Psoas muscle (tissue), 7 donors: ENCODE measurements at regions not wholly inside any gene's neighbourhood (a gene's known extent, or its start where the extent isn't known, plus 50 kb on each side); places are given as distances from the start of the nearest gene placed in this dataset.

ENCODE experiments used
- ATAC-seq, 4 donors: fragments of 200-7000 bp; cut with Tn5 transposase; one replicate each; pipeline ENCODE4 v1.9.1; 2020; ENCODE audit warnings: moderate library complexity in 3 of 4, mild to moderate bottlenecking in 2 of 4
- DNase-seq, 2 donors: peaks; one replicate each; pipeline ENCODE4 v3.0.0-alpha.2; 2020
- H3K27ac ChIP-seq: fragments of 200-600 bp; one replicate; pipeline ENCODE4 v1.8.0; 2022
- H3K27me3 ChIP-seq, 3 donors: fragments of 200-600 bp in 1 of 3; one replicate each; pipeline versions ENCODE4 v1.6.1 to v1.8.0; 2013 to 2022; ENCODE audit warnings: low read length in 2 of 3, mild to moderate bottlenecking in 2 of 3, moderate library complexity in 1 of 3; ENCODE audit not compliant: insufficient read depth in 3 of 3
- H3K36me3 ChIP-seq, 2 donors: fragments of 200-600 bp in 1 of 2; one replicate each; pipeline versions ENCODE4 v1.6.1 to v1.8.0; 2013 to 2022; ENCODE audit warnings: low read depth in 1 of 2, mild to moderate bottlenecking in 1 of 2, moderate library complexity in 1 of 2; ENCODE audit not compliant: insufficient read depth in 1 of 2
- H3K4me1 ChIP-seq: fragments of 200-600 bp; one replicate; pipeline ENCODE4 v1.8.0; 2022
- H3K4me3 ChIP-seq: fragments of 200-600 bp; one replicate; pipeline ENCODE4 v1.8.0; 2022; ENCODE audit warnings: mild to moderate bottlenecking
- H3K9me3 ChIP-seq: fragments of 200-600 bp; one replicate; pipeline ENCODE4 v1.8.0; 2022
- WGBS, 3 donors: extraction: QIAGEN DNeasy Blood & Tissue Kit; methylation state at CpG; one replicate each; pipeline versions ENCODE4 v1.1.6 to v1.1.7; 2013; 5-methylcytosine and 5-hydroxymethylcytosine counted together
- intact Hi-C, 2 donors: fragments of 100-400 bp; cut with DNase I; formaldehyde crosslinking; loops; one replicate each; pipeline versions ENCODE4 v1.11.0 to v1.14.2; 2022
- TF ChIP-seq, protein P1 (sequence below): fragments of 200-600 bp; IDR thresholded peaks from one replicate; pipeline ENCODE4 v1.8.0; 2022; ENCODE audit warnings: antibody characterized with exemption
- donor health status: healthy with polysubstance abuse.
- donor health status: DM: no; HTN: no; CAD: no; lungs with moderate emphysema.
- donor health status: Bipolar disorder and iron deficiency.
- donor health status: healthy.
- donor health status: DM: yes; HTN: yes; CAD: no.
- donor health status: DM: no; HTN: no; CAD: no.
- donor health status: DM: yes; HTN: yes; CAD: no.

DNA sequence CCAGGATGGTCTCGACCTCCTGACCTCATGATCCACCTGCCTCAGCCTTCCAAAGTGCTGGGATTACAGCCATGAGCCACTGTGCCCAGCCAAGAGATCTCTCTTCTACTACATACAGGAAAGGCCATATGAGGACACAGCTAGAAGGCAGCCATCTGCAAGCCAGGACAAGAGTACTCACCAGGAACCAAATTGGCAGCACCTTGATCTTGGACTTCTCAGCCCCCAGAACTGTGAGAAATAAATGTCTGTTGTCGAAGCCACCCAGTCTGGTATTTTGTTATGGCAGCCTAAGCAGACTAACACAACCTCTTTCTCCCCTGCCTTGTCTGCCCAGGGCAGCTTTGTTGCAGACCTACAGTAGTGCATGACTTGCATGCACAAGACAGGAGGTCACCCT is 211.3 kb upstream of the HAAO start:
- Histone ChIP-seq H3K4me1 (no peaks in the 10 kb centered on the region), H3K27ac (no peak overlapping the region), H3K27me3 (peaks cover 0 to 2% (median 0%) of the 10 kb centered on the region in 3 donors), H3K4me3 (no peak overlapping the region), H3K36me3 (no peaks in the 10 kb centered on the region), H3K9me3 (no peaks in the 10 kb centered on the region)
- TF ChIP-seq, protein P1, sequence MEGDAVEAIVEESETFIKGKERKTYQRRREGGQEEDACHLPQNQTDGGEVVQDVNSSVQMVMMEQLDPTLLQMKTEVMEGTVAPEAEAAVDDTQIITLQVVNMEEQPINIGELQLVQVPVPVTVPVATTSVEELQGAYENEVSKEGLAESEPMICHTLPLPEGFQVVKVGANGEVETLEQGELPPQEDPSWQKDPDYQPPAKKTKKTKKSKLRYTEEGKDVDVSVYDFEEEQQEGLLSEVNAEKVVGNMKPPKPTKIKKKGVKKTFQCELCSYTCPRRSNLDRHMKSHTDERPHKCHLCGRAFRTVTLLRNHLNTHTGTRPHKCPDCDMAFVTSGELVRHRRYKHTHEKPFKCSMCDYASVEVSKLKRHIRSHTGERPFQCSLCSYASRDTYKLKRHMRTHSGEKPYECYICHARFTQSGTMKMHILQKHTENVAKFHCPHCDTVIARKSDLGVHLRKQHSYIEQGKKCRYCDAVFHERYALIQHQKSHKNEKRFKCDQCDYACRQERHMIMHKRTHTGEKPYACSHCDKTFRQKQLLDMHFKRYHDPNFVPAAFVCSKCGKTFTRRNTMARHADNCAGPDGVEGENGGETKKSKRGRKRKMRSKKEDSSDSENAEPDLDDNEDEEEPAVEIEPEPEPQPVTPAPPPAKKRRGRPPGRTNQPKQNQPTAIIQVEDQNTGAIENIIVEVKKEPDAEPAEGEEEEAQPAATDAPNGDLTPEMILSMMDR, result no peak
- whole genome bisulfite sequencing, 3 donors, result 79 to 86% (median 83%) methylated on average over 2 of the region's 2 CpGs
- DNase-seq (no peak), ATAC-seq (no peak)
- intact Hi-C loops, result no loop called here

DNA sequence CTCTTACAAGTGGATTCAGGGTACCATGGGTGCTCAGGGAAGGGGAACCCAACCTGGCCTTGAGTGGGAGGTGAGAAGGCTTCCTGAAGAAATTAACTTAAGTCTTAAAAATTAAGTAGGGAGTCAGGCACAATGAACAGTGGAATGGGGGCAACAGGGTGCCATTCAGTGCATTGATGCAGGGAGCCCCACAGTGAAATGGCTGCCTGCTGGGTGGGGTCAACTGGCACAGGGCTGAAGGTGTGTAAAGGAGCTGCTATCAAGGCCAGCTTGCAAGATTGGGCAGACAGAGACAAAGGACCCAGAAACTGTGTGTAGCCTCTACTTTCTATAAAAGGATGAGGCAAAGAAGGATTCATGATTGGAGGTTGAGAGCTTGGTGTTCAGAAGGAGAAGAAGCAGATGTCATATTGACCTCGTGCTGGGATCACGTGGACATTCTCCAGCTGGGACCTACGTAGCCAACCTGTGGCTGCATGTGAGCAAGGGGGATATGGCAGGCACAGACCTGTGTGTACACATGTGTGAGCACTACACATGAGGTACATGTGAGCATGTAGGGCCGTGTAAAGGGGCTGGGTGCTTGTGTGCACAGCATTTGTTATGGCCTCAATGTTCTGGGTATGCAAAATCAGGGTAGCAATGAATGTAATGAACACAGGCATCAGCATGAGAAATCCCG is 209.5 kb upstream of the HAAO start:
- no peak for DNase-seq
- H3K4me3 ChIP-seq, result no peak overlapping the region
- no peak for ATAC-seq
- H3K9me3 ChIP-seq, result no peaks in the 10 kb centered on the region
- TF ChIP-seq, protein P1, result no peak
- no peaks in the 10 kb centered on the region for H3K36me3 ChIP-seq
- H3K27ac ChIP-seq, result no peak overlapping the region
- intact Hi-C loops, result no loop called here
- WGBS, 3 donors, result 82 to 89% (median 86%) methylated on average over 5 of the region's 5 CpGs
- H3K4me1 ChIP-seq, result no peaks in the 10 kb centered on the region
- no peaks in the 10 kb centered on the region for H3K27me3 ChIP-seq

DNA sequence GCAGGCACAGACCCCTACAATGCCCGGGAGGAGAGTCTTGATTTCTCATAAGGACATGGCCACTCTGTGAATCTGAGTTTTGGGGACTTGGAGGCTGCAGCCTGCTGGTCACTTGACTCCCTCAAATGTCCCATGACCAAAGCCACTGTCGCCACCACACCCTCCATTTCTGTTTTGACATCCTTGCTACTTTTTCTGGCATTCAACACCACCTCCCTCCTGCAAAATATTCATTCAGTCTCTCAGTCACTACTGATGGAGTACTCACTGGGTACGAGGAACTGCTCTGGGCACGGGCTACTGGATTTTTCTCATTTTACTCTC is 208.6 kb upstream of the HAAO start:
- Histone ChIP-seq H3K36me3 (no peaks in the 10 kb centered on the region), H3K27me3 (no peaks in the 10 kb centered on the region), H3K9me3 (peaks cover 1% of the 10 kb centered on the region), H3K4me1 (no peaks in the 10 kb centered on the region), H3K4me3 (no peak overlapping the region), H3K27ac (no peak overlapping the region)
- WGBS, 3 donors, result 86 to 95% (median 92%) methylated on average over 4 of the region's 4 CpGs
- DNase-seq, result no peak
- TF ChIP-seq, protein P1, result no peak
- ATAC-seq, result no peak
- intact Hi-C loops, result no loop called here

DNA sequence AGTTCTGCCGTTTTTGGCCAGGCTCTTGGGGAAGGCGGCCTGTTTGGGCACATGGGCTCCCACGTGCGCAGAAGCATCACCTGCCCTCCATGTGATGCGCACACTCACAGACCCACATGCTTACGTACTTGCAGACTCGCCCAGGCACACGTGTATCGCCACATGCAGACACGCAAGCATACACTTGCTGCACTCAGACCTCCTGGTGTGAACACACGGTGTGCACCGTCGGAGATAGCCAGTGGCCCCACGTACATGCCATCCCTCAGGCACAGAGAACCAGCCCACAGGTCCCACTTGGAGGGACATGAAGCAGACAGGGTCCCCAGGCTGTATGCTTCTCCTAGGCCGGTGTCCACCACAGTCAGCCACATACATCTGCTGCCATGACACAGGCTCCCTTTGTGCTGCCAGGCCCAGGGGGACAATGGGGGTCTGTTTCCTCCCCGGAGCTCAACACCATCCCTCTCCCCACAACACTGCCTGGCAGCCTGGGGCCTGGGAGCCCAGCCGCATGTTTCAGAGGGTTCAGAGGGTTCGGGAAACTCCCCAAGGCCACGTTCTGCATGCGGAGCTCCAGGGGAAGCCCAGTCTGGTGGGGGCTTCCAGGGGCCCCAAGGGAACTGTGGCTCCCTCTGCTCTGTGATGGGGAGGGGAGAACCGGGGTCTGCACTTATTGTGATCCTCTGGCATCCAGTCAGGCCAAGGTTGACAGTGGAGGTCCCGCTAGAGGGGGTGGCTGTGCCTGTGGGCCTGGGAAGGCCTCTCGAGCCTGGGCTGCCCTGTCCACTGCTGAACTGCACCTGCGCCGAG is 208.1 kb upstream of the HAAO start:
- Histone ChIP-seq H3K9me3 (peaks cover 5% of the 10 kb centered on the region), H3K4me3 (no peak overlapping the region), H3K4me1 (no peaks in the 10 kb centered on the region), H3K36me3 (no peaks in the 10 kb centered on the region), H3K27ac (no peak overlapping the region), H3K27me3 (no peaks in the 10 kb centered on the region)
- ATAC-seq (no peak), DNase-seq (no peak)
- intact Hi-C loops, result no loop called here
- WGBS, 3 donors, result 76 to 81% (median 79%) methylated on average over 24 of the region's 25 CpGs
- TF ChIP-seq, protein P1, result no peak
